ENCODE measurements at regions not wholly inside any gene's neighbourhood (a gene's known extent, or its start where the extent isn't known, plus 50 kb on each side); places are given as distances from the start of the nearest gene placed in this dataset.
"Not testable (repeated sequence)": the region's sequence is repeated elsewhere in the genome, so short reads cannot be mapped to it uniquely, and the experiment has no call there.

DNA sequence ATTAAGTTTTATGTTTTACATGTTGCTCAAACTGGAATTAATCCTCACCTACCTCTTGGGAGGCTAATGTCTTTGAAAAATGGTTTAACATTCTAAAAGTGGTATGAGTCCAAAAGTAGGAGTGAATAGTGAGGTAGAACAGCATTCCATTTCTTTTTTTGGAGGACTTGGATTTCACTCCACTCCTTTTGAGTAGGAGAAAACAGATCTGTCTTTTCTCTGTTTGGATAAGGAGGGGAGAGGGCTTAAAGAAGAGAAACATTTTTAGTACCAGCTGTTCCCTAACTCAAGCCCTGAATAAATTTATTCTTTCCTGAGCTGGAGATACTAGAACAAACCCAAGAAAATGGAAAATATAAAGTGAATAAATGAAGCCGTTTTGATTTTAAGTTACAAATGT lies 687.9 kb downstream of the MECOM start:
- no peak for DNase-seq

DNA sequence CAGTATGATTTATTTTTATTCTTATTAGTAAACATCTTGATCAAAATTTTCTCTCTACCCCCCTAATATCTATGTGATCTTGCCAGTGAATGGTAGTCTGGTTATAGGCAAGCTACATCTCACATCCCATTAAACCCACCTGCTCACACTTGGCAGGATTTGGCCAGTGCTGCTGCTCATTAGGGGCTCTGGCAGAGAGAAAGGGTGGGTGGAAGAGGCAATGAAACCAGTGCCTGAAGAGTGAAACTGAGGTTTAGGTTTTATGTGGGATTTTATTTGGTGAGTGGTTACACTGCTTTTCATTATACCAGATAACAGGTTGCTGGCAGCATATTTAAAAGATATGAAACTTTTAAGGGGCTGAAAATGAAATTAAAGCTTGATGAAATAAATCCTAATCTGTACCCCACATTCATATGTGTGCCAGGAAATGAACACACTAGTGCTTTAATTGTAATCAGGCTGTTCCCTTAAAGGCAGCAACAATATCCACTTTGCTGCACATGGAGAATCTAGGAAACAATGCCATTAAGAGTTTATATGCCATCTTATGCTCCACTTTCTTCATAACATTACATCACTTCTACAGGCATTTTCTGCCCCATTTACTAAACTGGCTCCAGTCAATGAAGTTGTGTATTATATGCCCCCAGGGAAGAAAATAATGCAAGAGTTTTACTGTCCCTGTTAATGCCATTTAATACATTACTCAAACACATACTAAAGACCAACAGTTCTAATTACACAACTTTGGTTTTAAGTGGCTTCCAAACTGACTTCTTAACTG lies 688.7 kb downstream of the MECOM start:
- no peak for DNase-seq

DNA sequence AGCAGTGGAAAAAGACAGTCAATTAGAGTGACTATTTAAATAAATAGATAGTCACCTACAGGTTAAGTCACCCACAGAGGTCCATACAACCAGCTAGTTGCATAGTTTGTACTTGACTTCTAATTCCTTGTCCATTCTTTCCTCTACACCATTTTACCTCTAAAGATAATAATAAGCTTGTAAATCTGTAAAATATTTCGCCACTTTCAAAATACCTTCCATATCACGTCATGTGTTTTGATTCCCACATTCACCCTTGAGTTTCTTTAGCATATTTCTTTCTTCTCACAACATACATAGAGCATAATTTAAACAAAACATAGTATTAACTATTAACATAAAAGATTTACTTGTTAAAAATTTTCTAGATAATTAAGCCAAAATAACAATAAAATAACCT lies 689.6 kb downstream of the MECOM start:
- no peak for DNase-seq

DNA sequence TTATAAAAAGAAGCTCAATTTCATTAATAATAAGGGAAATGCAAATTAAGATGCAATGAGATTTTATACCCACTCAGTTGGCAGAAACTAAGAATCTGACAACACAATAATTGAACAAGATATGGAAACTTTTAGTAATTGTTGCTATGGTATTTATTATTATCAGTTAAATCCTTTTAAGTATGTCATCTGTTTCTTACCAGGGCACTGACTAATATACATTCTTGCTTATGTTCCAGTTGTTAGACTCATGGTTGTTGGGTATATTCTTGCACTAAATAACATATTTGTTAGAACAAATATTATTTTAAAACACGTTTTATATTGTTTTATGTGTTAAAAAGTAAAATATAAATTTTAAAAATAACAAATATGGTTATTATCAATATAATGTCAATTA lies 690.3 kb downstream of the MECOM start:
- no peak for DNase-seq

DNA sequence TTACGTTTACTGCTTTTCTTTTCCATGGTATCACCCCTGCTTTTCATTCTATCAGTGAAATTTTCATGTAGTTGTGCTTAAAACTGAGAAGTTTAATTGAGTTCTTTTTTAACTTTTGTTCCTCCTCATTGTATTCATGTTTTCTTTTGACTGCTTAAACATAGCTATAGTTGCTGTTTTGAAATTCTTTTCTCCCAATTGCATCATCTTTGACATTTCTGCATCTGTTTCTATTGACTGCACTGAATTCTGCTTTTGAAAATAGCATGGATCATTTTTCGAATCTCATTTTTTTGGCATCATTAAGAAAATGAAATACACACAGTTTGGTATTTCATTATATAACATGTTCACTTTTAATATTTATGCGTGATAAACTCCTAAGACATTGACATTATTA lies 694.9 kb downstream of the MECOM start:
- no peak for DNase-seq

DNA sequence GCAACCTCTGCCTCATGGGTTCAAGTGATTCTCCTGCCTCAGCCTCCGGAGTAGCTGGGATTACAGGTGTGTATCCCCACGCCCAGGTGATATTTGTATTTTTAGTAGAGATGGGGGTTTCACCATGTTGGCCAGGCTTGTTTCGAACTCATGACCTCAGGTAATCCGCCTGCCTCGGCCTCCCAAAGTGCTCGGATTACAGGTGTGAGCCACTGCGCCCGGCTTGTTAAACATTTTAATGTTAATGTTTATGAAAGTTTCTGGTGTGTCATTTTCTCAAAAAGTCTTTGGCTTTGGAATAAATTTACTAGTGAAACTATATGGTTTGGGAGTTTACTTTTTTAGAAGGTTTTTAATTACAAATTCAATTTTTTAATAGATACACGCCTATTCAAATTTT lies 698.8 kb downstream of the MECOM start:
- no peak for DNase-seq

DNA sequence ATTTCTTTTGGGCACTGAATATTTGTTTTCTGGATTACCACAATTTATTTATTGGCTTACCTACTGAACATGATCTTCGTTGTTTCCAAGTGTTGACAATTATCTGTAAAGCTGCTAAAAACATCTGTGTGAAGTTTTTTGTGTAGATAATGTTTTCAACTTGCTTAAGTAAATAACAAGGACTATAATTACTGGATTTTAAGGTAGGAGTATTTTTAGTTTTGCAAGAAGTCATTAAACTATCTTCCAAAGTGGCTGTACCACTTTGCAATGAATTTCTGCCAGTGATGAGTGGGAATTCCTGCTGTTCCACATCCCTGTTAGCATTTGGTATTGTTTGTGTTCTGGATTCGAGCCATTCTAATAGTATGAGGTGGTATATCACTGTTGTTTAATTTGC lies 702.2 kb downstream of the MECOM start:
- no peak for DNase-seq

DNA sequence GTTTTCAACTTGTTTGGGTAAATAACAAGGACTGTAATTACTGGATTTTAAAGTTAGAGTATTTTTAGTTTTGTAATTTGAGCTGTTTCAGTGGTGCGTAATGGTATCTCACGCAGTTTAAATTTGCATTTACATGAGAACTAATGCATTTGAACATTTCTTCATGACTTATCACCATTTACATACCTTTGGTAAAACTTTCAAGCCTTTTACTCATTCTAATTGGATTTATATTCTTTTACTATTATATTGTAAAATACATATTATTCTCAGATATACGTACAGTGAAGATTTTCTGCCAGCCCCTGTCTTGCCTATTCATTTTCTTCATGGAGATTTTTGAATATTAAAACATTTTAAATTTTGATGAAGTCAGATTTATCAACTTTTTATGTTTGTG lies 703.8 kb downstream of the MECOM start:
- DNase-seq = no peak

DNA sequence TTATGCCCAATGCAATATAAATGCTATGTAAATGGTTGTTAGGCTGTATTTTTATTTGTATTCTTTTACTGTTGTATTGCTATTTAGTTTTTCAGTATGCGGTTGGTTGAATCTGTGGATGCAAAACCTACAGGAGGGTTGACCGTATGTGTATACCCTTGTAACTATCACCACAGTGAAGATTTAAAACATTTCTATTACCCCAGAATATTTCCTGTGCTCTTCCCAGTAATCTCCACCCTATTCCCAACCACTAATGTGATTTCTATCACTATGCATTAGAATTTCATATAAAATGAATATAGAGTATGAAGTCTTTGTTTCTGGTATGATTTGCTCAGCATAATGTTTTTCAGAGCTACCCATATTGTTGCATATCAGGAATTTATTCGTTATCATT lies 705.0 kb downstream of the MECOM start:
- no peak for DNase-seq

DNA sequence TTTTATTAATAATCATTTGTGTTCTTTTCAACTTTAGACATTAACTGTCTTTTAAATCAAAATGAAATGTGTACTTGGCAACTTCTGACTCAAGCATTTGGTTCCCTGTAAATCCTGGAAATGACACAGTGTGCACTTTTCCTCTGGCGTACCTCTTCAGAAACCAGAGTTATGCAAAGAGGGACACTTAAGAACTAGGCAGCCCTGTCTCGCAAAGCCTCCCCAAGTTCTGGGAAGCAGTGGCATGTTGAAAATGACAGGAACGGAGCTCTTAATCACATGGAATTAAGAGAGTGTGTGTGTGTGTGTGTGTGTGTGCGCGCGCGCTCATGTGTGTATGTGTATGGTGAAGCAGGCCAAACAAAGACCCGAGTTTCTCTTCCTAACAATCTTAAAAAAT lies 707.4 kb downstream of the MECOM start:
- DNase-seq = no peak

DNA sequence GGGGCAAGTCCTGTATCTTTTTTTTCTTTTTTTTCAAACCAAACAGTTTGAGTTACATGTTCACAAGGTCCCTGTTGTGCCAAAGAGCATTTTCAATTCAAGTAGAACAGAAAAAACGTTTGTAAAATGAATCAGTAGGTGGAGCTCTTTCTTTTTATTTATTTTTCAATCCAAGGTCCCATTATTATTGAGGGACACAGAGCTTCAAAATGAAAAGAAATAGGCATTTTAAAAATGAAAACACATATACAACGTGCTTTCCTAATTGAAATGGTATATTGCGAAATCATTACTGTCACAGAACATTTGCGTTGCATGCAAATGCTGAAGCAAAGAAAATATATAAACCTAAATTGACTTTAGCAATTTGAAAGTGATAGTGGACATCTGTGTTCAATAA lies 711.0 kb downstream of the MECOM start:
- no peak for DNase-seq

DNA sequence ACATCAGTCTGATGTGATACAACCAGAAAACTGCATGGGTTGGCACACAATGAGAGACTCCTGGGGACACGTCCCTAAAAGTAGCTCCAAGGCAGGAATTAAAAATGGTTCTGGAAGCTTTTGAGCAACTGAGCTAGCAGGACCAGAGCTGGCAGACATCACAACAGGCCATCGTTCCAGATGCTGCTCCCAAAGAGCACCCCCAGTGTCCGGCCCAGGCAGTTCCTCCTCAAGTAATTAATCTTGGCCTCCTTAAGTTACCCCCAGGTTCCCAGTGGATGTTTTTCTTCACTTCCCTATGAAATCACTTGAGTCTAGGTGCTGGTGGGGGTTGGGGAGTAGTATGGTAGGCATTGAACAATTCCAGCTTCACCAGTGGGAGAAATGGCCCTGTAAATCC lies 711.6 kb downstream of the MECOM start:
- no peak for DNase-seq

DNA sequence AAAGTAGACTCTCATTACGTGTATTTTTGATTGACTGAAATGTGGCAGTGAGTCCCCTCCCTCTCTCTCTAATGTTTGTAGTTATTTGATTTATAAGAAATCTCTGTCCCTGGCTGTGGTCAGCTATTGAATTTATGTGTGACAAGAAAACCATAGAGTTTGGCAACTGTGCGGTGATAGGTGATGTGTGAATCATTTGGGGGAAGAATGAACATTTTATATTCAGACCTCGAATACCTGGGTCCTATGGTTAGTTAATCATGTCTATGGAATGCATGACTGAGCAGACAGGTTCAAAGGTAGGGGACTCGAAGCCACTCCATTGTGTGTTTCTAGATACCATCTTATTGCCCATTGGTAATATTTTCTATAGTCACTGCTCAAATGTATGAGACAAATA lies 712.1 kb downstream of the MECOM start:
- no peak for DNase-seq

DNA sequence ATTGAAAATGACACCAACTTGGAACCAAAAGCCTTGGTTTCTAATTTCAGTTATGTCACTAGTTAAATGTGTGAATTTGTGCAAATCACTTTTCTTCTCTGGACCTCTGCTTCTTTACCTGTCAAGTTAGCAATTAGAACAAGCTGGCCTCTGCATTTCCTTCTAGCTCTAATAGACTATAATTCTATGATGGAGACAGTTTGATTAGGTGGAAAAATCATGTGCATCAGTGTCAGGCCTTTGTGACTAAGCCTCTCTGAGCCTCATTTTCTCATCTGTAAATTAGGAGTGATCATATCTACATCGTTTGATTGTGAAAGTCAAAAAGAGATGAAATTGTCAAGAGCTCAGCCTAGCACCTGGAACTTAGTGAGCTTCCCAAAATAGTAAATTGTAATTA lies 712.9 kb downstream of the MECOM start:
- no peak for DNase-seq

DNA sequence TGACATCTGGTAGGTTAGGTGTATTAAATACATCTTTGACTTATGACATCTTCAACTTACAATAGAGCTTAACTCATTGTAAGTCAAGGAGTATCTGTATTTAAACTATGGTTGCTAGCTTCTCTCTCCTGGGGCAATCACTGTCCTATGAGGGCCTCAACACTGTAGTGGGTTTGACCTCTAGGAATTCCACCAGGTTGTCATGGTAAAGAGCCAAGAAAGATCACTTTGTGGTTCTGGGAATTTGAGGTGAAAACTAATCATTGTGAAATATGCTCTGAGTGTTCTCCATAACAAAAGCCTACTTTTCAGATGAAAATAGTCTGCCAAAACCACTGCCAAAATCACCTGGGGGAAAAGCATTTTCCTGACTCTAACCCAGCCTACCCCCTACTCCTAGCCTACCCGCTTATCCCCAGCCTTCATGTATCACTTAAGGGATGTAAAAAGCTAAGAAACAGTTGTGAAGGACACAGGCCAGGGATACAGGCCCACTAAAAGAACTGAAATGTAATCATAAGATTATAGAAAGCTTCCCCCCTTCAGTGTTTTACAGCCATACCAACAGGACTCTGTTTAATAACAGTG lies 723.8 kb downstream of the MECOM start:
- DNase-seq = no peak

DNA sequence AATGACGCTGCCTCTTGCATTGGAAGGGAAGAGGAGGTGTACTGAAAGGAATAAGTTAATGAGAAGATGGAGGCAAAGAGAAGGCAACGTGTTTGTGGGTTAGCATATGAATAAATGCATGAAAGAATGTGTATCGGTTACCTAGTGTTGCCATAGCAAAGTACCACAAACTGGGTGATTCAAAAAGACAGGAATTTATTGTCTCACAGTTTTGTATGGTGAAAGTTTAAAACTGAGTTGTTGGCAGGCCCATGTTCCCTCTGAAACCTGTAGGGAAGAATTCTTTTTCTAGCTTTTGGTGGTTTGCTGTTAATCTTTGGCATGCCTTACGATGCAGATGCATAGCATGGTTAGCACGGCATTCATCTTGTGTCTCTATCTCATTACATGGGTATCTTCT lies 729.9 kb downstream of the MECOM start:
- DNase-seq = no peak

DNA sequence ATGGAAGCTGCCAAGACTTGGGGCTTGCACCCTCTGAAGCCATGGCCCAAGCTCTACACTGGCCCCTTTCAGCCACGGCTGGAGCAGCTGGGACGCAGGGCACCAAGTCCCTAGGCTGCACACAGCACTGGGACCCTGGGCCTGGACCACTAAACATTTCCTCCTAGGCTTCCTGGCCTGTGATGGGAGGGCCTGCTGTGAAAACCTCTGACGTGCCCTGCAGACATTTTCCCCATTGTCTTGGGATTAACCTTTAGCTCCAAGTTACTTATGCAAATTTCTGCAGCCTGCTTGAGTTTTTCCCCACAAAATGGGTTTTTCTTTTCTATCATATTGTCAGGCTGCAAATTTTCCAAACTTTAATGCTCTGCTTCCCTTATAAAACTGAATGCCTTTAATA lies 733.5 kb downstream of the MECOM start:
- DNase-seq = not testable (repeated sequence)

DNA sequence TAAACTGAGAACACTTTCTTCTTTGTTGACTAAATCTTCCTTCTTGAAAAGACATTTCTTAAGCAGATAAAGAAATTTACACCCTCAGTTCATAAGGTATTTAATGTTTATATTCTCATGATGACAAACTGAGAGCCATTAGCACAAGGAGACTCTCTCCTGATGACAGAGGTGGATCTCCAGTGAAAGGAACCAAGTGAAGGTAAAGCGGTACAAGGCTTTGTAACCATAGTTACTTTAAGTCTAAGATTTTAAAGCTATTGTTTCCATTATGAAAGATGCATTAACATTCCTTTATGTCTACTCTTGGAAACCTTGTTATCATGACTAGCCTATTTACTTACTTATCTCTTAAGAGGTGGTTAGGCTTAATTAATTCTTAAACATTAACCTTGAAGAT lies 737.1 kb downstream of the MECOM start:
- DNase-seq = no peak

DNA sequence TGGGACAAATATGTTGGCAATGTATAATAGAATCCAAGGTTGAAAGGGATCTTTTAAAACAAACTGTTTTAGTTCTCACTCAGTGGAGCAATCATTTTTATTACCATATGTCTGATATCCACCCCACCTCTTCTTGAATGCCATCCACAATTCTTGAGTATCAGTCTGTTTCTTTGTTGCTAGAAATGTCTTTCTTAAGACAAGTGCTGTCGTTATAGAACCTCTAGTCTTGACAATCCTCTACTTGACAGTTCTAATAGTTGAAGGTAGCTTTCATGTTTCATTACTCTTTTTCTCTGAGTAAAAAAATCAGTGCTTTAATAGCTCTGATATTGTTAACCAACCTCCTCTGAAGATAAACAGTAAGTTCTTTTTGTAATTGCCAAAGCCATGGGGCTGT lies 737.9 kb downstream of the MECOM start:
- DNase-seq = no peak

DNA sequence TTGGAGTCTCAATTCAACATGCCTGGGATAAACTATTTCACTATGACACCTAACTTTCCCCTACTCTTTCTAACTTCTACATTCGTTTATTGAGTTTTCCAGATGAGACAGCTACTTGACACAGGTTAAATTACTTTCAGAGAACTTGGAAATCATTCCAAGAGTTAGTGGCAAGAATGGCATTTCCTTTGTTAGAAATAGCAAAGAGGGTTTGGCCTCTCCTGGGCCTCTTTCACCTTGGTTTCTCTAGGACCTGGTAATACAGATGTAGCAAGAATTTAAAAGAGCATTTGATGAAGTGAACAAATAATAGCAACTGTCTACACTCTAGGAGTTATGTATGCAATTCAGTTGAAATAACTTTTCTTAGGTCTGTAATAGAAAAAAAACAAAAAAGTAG lies 748.9 kb downstream of the MECOM start:
- no peak for DNase-seq

DNA sequence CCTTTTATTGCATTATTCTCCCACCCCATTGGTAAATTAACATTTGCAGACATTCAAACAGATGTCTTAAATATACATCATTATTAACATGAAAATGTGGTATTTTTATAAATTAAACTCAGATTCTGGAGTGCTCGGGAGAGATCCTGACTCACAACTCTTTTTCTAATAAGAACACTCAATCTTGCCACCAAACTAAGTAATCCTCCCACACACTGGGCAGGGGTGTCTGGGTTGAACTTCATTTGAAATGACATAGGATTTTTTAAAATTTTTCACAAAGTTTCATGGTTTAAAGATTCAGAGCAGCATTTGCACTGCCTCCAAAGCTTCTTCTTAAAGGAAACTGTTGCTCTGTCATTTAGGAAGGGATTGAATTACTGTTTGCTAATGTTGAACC lies 754.3 kb downstream of the MECOM start:
- DNase-seq = no peak

DNA sequence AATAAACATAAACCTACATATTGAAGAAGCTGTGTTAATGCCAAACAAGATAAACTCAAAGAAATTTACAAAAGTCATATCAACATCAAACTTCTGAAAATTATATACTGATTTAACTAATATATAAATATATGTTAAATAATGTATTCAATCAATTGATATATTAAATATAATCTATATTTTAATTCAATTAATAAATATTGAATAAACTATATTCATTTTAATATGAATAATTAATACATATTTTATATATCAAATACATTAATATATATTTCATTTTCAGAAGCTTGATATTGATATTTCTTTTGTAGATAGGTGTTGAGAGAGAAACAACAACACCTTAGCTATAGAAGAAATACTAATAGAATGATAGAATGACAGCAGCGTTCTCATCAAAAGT lies 768.1 kb downstream of the MECOM start:
- no peak for DNase-seq

DNA sequence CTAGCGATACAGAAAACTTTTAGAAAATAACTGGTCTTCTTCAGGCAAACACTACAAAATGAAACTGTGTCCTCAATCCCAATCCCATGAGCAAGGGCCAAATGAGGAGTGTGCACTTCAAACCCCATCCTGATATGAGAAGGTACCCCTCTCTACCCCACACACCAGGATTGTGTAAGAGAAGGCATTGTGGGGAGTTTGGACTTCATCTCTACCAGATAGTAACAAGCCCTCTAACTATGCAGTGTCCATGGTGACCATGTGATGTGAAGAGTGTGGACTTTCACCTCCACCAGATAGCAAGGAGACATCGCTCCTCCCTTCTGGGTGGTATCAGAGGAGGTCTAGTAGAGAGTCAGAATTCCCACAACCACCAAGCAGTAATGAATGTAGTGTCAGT lies 769.3 kb downstream of the MECOM start:
- no peak for DNase-seq

DNA sequence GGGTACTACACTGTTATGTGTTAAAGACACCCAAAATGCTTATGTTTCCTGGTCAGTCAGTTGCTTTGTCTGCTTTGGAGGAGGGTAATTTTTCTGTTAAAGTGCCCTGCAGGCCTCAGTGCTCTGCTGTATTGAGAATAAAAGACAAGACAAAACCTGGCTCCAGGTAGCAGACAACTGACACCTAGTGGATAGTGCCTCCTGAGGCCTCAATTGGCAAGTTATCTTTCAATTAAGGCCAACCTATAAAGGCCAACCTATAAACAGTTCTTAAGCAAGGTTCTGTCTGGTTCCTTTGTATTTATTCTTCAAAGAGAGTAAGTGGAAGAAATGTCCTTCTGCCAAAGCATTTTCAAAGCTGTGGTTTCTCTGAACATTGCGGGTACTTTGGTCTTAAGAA lies 773.8 kb downstream of the MECOM start:
- DNase-seq = no peak

DNA sequence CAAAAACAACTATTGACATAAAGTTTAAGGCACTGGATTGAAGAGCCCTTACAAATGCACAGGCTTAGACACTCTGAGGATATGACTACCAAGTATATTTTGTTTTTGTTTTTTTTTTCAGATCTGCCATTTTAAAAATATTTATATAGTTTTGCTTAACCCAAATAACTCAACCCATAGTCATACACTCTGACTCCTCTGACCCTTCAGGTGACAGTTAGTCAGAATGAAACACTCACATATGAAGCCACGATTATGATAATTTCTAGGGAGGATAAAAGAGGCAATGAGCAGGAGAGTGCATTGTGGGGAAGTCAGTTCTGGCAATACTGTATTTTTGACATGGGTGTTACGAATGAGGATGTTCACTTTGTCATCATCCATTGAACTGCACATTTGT lies 774.7 kb downstream of the MECOM start:
- DNase-seq = no peak
